ENCODE measurements at regions not wholly inside any gene's neighbourhood (a gene's known extent, or its start where the extent isn't known, plus 50 kb on each side); places are given as distances from the start of the nearest gene placed in this dataset.

GRCh38 chr5:97412959-97413358, 229.9 kb upstream of the RIOK2 start:
- Histone ChIP-seq H3K4me1 (ENCODE audit: control insufficient read depth in 1 of 2, extremely low read depth in 1 of 2, insufficient read depth in 2 of 2, low read length in 2 of 2) (no peaks in the 10 kb centered on the region), H3K4me3 (ENCODE audit: control insufficient read depth in 1 of 2, extremely low read depth in 1 of 2, low read length in 1 of 2) (no peak overlapping the region), H3K27me3 (replicated peaks in 1 of 2; ENCODE audit: control insufficient read depth in 2 of 2, extremely low read depth in 1 of 2, insufficient read depth in 2 of 2, low read length in 1 of 2) (no peaks in the 10 kb centered on the region), H3K36me3 (ENCODE audit: control insufficient read depth in 2 of 2, extremely low read depth in 1 of 2, insufficient read depth in 1 of 2, low read length in 1 of 2) (no peaks in the 10 kb centered on the region), H3K27ac (ENCODE audit: low read length) (no peak overlapping the region), H3K9me3 (no peaks in the 10 kb centered on the region)
- peaks cover 0 to 5% (median 2%) of the 10 kb centered on the region in 3 donors for H3K9me3 Mint-ChIP-seq
- DNase-seq (no peak), ATAC-seq (replicated peaks in 1 of 4) (no peak)
- no peak overlapping the region for H3K27ac Mint-ChIP-seq
- POLR2A ChIA-PET = no interaction called here
- no peaks in the 10 kb centered on the region for H3K4me1 Mint-ChIP-seq
- H3K4me3 Mint-ChIP-seq = no peak overlapping the region
- no peaks in the 10 kb centered on the region for H3K27me3 Mint-ChIP-seq
- no CpG with 5 or more reads among the region's 2 CpGs for WGBS (ENCODE audit: insufficient coverage)
- H3K36me3 Mint-ChIP-seq = no peaks in the 10 kb centered on the region
- CTCF ChIA-PET = no interaction called here

DNA sequence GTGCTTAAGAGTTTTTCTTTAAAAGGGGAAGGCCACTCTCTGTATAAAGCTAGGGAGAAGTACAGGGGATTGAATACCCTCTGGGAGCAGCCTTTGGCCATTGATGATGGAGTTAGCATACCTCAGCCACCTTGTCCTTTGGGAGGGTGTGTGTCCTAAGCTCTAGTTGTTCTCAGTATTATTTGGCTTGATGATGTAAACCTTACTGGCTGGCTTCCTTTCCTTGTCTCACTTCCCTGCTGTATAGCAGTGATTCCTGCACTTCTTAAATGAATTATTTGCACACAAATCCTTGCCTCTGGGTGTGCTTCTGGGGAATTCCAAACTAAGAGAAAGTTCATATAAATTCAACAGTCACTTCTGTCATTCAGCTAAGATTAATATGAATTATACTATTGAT, 234.9 kb upstream of the RIOK2 start:
- no peaks in the 10 kb centered on the region for H3K4me1 Mint-ChIP-seq
- H3K9me3 Mint-ChIP-seq = no peaks in the 10 kb centered on the region
- no peak for DNase-seq
- ATAC-seq (replicated peaks in 1 of 4) = no peak
- H3K36me3 Mint-ChIP-seq = no peaks in the 10 kb centered on the region
- H3K4me1 ChIP-seq (ENCODE audit: control insufficient read depth in 1 of 2, extremely low read depth in 1 of 2, insufficient read depth in 2 of 2, low read length in 2 of 2) = no peaks in the 10 kb centered on the region
- no peaks in the 10 kb centered on the region for H3K9me3 ChIP-seq
- CTCF ChIA-PET = no interaction called here
- no peaks in the 10 kb centered on the region for H3K36me3 ChIP-seq (ENCODE audit: control insufficient read depth in 2 of 2, extremely low read depth in 1 of 2, insufficient read depth in 1 of 2, low read length in 1 of 2)
- H3K27me3 ChIP-seq (replicated peaks in 1 of 2; ENCODE audit: control insufficient read depth in 2 of 2, extremely low read depth in 1 of 2, insufficient read depth in 2 of 2, low read length in 1 of 2) = no peaks in the 10 kb centered on the region
- no peak overlapping the region for H3K4me3 ChIP-seq (ENCODE audit: control insufficient read depth in 1 of 2, extremely low read depth in 1 of 2, low read length in 1 of 2)
- H3K27ac Mint-ChIP-seq = no peak overlapping the region
- no peak overlapping the region for H3K27ac ChIP-seq (ENCODE audit: low read length)
- H3K4me3 Mint-ChIP-seq = no peak overlapping the region
- POLR2A ChIA-PET = no interaction called here
- H3K27me3 Mint-ChIP-seq = no peaks in the 10 kb centered on the region

- Histone ChIP-seq H3K9me3 (no peaks in the 10 kb centered on the region), H3K36me3 (ENCODE audit: control insufficient read depth in 2 of 2, extremely low read depth in 1 of 2, insufficient read depth in 1 of 2, low read length in 1 of 2) (no peaks in the 10 kb centered on the region), H3K4me1 (ENCODE audit: control insufficient read depth in 1 of 2, extremely low read depth in 1 of 2, insufficient read depth in 2 of 2, low read length in 2 of 2) (no peaks in the 10 kb centered on the region), H3K27me3 (replicated peaks in 1 of 2; ENCODE audit: control insufficient read depth in 2 of 2, extremely low read depth in 1 of 2, insufficient read depth in 2 of 2, low read length in 1 of 2) (no peaks in the 10 kb centered on the region), H3K27ac (ENCODE audit: low read length) (no peak overlapping the region), H3K4me3 (ENCODE audit: control insufficient read depth in 1 of 2, extremely low read depth in 1 of 2, low read length in 1 of 2) (no peak overlapping the region)
- 38% methylated on average over 1 of the region's 1 CpG for whole genome bisulfite sequencing (ENCODE audit: insufficient coverage)
- ChIA-PET POLR2A (no interaction called here), CTCF (no interaction called here)
- DNase-seq = no peak
- no peaks in the 10 kb centered on the region for H3K9me3 Mint-ChIP-seq
- no peak overlapping the region for H3K27ac Mint-ChIP-seq
- no peaks in the 10 kb centered on the region for H3K27me3 Mint-ChIP-seq
- ATAC-seq (replicated peaks in 1 of 4) = no peak
- no peak overlapping the region for H3K4me3 Mint-ChIP-seq
- no peaks in the 10 kb centered on the region for H3K4me1 Mint-ChIP-seq
- H3K36me3 Mint-ChIP-seq = no peaks in the 10 kb centered on the region
Observed at GRCh38 chr5:97418462-97418861, 235.4 kb upstream of the RIOK2 start.

- Histone ChIP-seq H3K36me3 (ENCODE audit: control insufficient read depth in 2 of 2, extremely low read depth in 1 of 2, insufficient read depth in 1 of 2, low read length in 1 of 2) (no peaks in the 10 kb centered on the region), H3K9me3 (no peaks in the 10 kb centered on the region), H3K27me3 (replicated peaks in 1 of 2; ENCODE audit: control insufficient read depth in 2 of 2, extremely low read depth in 1 of 2, insufficient read depth in 2 of 2, low read length in 1 of 2) (no peaks in the 10 kb centered on the region), H3K27ac (ENCODE audit: low read length) (no peak overlapping the region), H3K4me1 (ENCODE audit: control insufficient read depth in 1 of 2, extremely low read depth in 1 of 2, insufficient read depth in 2 of 2, low read length in 2 of 2) (no peaks in the 10 kb centered on the region), H3K4me3 (ENCODE audit: control insufficient read depth in 1 of 2, extremely low read depth in 1 of 2, low read length in 1 of 2) (no peak overlapping the region)
- no peak overlapping the region for H3K4me3 Mint-ChIP-seq
- no peak overlapping the region for H3K27ac Mint-ChIP-seq
- H3K36me3 Mint-ChIP-seq = no peaks in the 10 kb centered on the region
- no peaks in the 10 kb centered on the region for H3K27me3 Mint-ChIP-seq
- ATAC-seq (replicated peaks in 1 of 4) (no peak), DNase-seq (no peak)
- WGBS (ENCODE audit: insufficient coverage) = no CpG with 5 or more reads among the region's 1 CpG
- ChIA-PET POLR2A (no interaction called here), CTCF (no interaction called here)
- no peaks in the 10 kb centered on the region for H3K4me1 Mint-ChIP-seq
- no peaks in the 10 kb centered on the region for H3K9me3 Mint-ChIP-seq
Observed at GRCh38 chr5:97420646-97421045, 237.6 kb upstream of the RIOK2 start.

DNA sequence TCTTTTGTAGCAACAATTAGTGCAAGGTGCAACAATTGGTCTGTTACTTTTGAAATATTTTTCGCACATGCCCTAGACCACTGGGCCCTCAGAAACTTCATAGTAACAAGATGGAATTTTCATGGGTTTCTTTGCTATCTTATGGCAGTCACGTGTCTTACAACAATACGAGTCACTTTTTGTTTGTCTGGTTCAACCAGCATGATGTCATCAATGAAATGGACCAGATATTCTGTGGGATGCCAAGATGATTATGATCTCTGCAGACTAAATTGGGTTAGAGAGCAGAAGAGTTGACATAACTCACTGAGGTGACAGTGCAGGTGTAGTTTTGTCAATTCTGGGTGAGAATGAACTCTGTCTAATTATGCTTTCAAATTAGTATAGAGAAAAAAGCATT, 239.6 kb upstream of the RIOK2 start:
- H3K27ac Mint-ChIP-seq = no peak overlapping the region
- H3K4me1 ChIP-seq (ENCODE audit: control insufficient read depth in 1 of 2, extremely low read depth in 1 of 2, insufficient read depth in 2 of 2, low read length in 2 of 2) = no peaks in the 10 kb centered on the region
- no peaks in the 10 kb centered on the region for H3K36me3 ChIP-seq (ENCODE audit: control insufficient read depth in 2 of 2, extremely low read depth in 1 of 2, insufficient read depth in 1 of 2, low read length in 1 of 2)
- no peak for DNase-seq
- no peaks in the 10 kb centered on the region for H3K9me3 Mint-ChIP-seq
- H3K36me3 Mint-ChIP-seq = no peaks in the 10 kb centered on the region
- no peaks in the 10 kb centered on the region for H3K27me3 Mint-ChIP-seq
- H3K9me3 ChIP-seq = no peaks in the 10 kb centered on the region
- H3K4me3 ChIP-seq (ENCODE audit: control insufficient read depth in 1 of 2, extremely low read depth in 1 of 2, low read length in 1 of 2) = no peak overlapping the region
- H3K4me1 Mint-ChIP-seq = no peaks in the 10 kb centered on the region
- H3K27ac ChIP-seq (ENCODE audit: low read length) = no peak overlapping the region
- ChIA-PET CTCF (no interaction called here), POLR2A (no interaction called here)
- WGBS (ENCODE audit: insufficient coverage) = 73% methylated on average over 2 of the region's 3 CpGs
- no peaks in the 10 kb centered on the region for H3K27me3 ChIP-seq (replicated peaks in 1 of 2; ENCODE audit: control insufficient read depth in 2 of 2, extremely low read depth in 1 of 2, insufficient read depth in 2 of 2, low read length in 1 of 2)
- ATAC-seq (replicated peaks in 1 of 4) = no peak
- H3K4me3 Mint-ChIP-seq = no peak overlapping the region

GRCh38 chr5:97425511-97425910, 242.5 kb upstream of the RIOK2 start:
- no peak overlapping the region for H3K4me3 ChIP-seq (ENCODE audit: control insufficient read depth in 1 of 2, extremely low read depth in 1 of 2, low read length in 1 of 2)
- Mint-ChIP-seq H3K27me3 (no peaks in the 10 kb centered on the region), H3K27ac (no peak overlapping the region), H3K9me3 (no peaks in the 10 kb centered on the region), H3K4me1 (no peaks in the 10 kb centered on the region), H3K4me3 (no peak overlapping the region), H3K36me3 (no peaks in the 10 kb centered on the region)
- no peaks in the 10 kb centered on the region for H3K4me1 ChIP-seq (ENCODE audit: control insufficient read depth in 1 of 2, extremely low read depth in 1 of 2, insufficient read depth in 2 of 2, low read length in 2 of 2)
- no peaks in the 10 kb centered on the region for H3K9me3 ChIP-seq
- WGBS (ENCODE audit: insufficient coverage) = no CpG with 5 or more reads among the region's 4 CpGs
- POLR2A ChIA-PET = no interaction called here
- no peak overlapping the region for H3K27ac ChIP-seq (ENCODE audit: low read length)
- ATAC-seq (replicated peaks in 1 of 4) (no peak), DNase-seq (peak in 1 of 35 experiments; percentile 2)
- CTCF ChIA-PET = no interaction called here
- H3K36me3 ChIP-seq (ENCODE audit: control insufficient read depth in 2 of 2, extremely low read depth in 1 of 2, insufficient read depth in 1 of 2, low read length in 1 of 2) = no peaks in the 10 kb centered on the region
- H3K27me3 ChIP-seq (replicated peaks in 1 of 2; ENCODE audit: control insufficient read depth in 2 of 2, extremely low read depth in 1 of 2, insufficient read depth in 2 of 2, low read length in 1 of 2) = no peaks in the 10 kb centered on the region

- H3K27ac ChIP-seq (ENCODE audit: low read length) = no peak overlapping the region
- H3K27me3 ChIP-seq (replicated peaks in 1 of 2; ENCODE audit: control insufficient read depth in 2 of 2, extremely low read depth in 1 of 2, insufficient read depth in 2 of 2, low read length in 1 of 2) = no peaks in the 10 kb centered on the region
- no peaks in the 10 kb centered on the region for H3K36me3 ChIP-seq (ENCODE audit: control insufficient read depth in 2 of 2, extremely low read depth in 1 of 2, insufficient read depth in 1 of 2, low read length in 1 of 2)
- no peaks in the 10 kb centered on the region for H3K36me3 Mint-ChIP-seq
- no peak overlapping the region for H3K4me3 ChIP-seq (ENCODE audit: control insufficient read depth in 1 of 2, extremely low read depth in 1 of 2, low read length in 1 of 2)
- H3K27me3 Mint-ChIP-seq = peaks cover 0 to 4% of the 10 kb centered on the region in 2 donors
- DNase-seq = no peak
- no peak overlapping the region for H3K27ac Mint-ChIP-seq
- ATAC-seq (replicated peaks in 1 of 4) = no peak
- no peaks in the 10 kb centered on the region for H3K4me1 Mint-ChIP-seq
- ChIA-PET POLR2A (no interaction called here), CTCF (no interaction called here)
- H3K9me3 ChIP-seq = no peaks in the 10 kb centered on the region
- WGBS (ENCODE audit: insufficient coverage) = no CpG with 5 or more reads among the region's 2 CpGs
- H3K4me1 ChIP-seq (ENCODE audit: control insufficient read depth in 1 of 2, extremely low read depth in 1 of 2, insufficient read depth in 2 of 2, low read length in 2 of 2) = no peaks in the 10 kb centered on the region
- no peaks in the 10 kb centered on the region for H3K9me3 Mint-ChIP-seq
- H3K4me3 Mint-ChIP-seq = no peak overlapping the region
Observed at GRCh38 chr5:97427235-97427634, 244.2 kb upstream of the RIOK2 start.
